ENCODE measurements at regions not wholly inside any gene's neighbourhood (a gene's known extent, or its start where the extent isn't known, plus 50 kb on each side); places are given as distances from the start of the nearest gene placed in this dataset.

DNA sequence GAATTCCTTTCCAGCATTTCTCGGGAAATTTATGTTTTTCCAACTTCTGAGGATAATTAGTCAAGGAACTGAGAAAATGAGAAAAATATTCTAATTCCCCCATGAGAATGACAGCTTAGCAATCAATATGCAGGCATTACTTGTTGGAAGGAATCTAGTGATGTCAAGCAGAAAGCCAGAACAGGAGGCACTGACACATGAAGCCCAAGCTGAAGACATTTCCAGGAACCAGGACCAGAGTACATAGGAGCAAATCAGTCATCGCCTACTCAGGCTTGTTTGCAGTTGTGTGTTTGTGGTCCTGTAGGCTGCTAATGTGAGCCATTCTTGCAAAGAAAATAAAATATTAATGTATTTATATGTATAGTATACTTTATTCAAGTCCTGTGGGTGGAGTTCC is 89.7 kb downstream of the SALL1 start:
- no peak overlapping the region for H3K9ac ChIP-seq (ENCODE audit: low read length)
- H3K36me3 ChIP-seq (replicated peaks; ENCODE audit: insufficient read depth, low read length) = no peaks in the 10 kb centered on the region
- H3K9me2 ChIP-seq (replicated peaks; ENCODE audit: insufficient read depth, low read length) = no peaks in the 10 kb centered on the region
- H3K4me1 ChIP-seq (ENCODE audit: low read length) = no peaks in the 10 kb centered on the region
- no peaks in the 10 kb centered on the region for H3K27me3 ChIP-seq (replicated peaks; ENCODE audit: insufficient read depth, low read length)
- no peaks in the 10 kb centered on the region for H4K20me1 ChIP-seq (ENCODE audit: insufficient read depth, low read length)
- no peaks in the 10 kb centered on the region for H3K79me2 ChIP-seq (ENCODE audit: low read length)
- no peak overlapping the region for H3K4me2 ChIP-seq (ENCODE audit: low read depth, low read length)
- H3K4me3 ChIP-seq (ENCODE audit: low read length) = no peak overlapping the region
- no peak overlapping the region for H2AFZ ChIP-seq (ENCODE audit: low read length)
- no peak overlapping the region for H3K27ac ChIP-seq (ENCODE audit: low read length)
- H3K9me3 ChIP-seq (replicated peaks; ENCODE audit: insufficient read depth, low read length) = no peaks in the 10 kb centered on the region
- TF ChIP-seq EZH2 (optimal IDR thresholded peaks at IDR 0.05; ENCODE audit: low read depth, low read length) = no peak
- no peak for TF ChIP-seq EZH2phosphoT487 (IDR thresholded peaks at IDR 0.05; ENCODE audit: low read length)
- TF ChIP-seq, protein P1, sequence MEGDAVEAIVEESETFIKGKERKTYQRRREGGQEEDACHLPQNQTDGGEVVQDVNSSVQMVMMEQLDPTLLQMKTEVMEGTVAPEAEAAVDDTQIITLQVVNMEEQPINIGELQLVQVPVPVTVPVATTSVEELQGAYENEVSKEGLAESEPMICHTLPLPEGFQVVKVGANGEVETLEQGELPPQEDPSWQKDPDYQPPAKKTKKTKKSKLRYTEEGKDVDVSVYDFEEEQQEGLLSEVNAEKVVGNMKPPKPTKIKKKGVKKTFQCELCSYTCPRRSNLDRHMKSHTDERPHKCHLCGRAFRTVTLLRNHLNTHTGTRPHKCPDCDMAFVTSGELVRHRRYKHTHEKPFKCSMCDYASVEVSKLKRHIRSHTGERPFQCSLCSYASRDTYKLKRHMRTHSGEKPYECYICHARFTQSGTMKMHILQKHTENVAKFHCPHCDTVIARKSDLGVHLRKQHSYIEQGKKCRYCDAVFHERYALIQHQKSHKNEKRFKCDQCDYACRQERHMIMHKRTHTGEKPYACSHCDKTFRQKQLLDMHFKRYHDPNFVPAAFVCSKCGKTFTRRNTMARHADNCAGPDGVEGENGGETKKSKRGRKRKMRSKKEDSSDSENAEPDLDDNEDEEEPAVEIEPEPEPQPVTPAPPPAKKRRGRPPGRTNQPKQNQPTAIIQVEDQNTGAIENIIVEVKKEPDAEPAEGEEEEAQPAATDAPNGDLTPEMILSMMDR (IDR thresholded peaks at IDR 0.05; ENCODE audit: low read length) = no peak
- DNase-seq = no peak
- no peaks in the 10 kb centered on the region for H3F3A ChIP-seq (ENCODE audit: insufficient read depth, low read length)

DNA sequence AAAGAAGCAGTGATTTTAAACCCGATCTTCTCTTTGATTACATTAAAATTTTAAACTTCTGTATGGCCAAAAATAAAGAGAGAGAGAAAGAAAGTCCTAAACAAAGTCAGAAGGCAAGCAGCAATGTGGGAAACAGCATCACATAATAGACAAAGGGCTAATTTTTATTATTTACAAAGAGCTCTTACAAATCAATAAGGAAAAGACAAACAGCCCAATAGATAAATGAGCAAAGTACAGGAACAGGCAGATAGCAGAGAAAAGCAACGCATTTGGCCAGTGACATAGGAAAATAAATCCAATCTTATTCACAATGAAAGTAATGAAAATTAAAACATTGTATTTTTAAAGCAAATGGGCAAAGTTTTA is 93.1 kb downstream of the SALL1 start:
- Histone ChIP-seq H3K4me2 (ENCODE audit: low read depth, low read length) (no peak overlapping the region), H3K9me3 (replicated peaks; ENCODE audit: insufficient read depth, low read length) (no peaks in the 10 kb centered on the region), H3K36me3 (replicated peaks; ENCODE audit: insufficient read depth, low read length) (no peaks in the 10 kb centered on the region), H3K27ac (ENCODE audit: low read length) (no peak overlapping the region), H3K27me3 (replicated peaks; ENCODE audit: insufficient read depth, low read length) (no peaks in the 10 kb centered on the region), H3K79me2 (ENCODE audit: low read length) (no peaks in the 10 kb centered on the region), H3K4me1 (ENCODE audit: low read length) (no peaks in the 10 kb centered on the region), H4K20me1 (ENCODE audit: insufficient read depth, low read length) (no peaks in the 10 kb centered on the region), H2AFZ (ENCODE audit: low read length) (no peak overlapping the region), H3F3A (ENCODE audit: insufficient read depth, low read length) (no peaks in the 10 kb centered on the region), H3K9me2 (replicated peaks; ENCODE audit: insufficient read depth, low read length) (no peaks in the 10 kb centered on the region), H3K4me3 (ENCODE audit: low read length) (no peak overlapping the region), H3K9ac (ENCODE audit: low read length) (no peak overlapping the region)
- no peak for DNase-seq
- TF ChIP-seq EZH2phosphoT487 (IDR thresholded peaks at IDR 0.05; ENCODE audit: low read length) (no peak), EZH2 (optimal IDR thresholded peaks at IDR 0.05; ENCODE audit: low read depth, low read length) (no peak)
- TF ChIP-seq, protein P1 (IDR thresholded peaks at IDR 0.05; ENCODE audit: low read length) = no peak

DNA sequence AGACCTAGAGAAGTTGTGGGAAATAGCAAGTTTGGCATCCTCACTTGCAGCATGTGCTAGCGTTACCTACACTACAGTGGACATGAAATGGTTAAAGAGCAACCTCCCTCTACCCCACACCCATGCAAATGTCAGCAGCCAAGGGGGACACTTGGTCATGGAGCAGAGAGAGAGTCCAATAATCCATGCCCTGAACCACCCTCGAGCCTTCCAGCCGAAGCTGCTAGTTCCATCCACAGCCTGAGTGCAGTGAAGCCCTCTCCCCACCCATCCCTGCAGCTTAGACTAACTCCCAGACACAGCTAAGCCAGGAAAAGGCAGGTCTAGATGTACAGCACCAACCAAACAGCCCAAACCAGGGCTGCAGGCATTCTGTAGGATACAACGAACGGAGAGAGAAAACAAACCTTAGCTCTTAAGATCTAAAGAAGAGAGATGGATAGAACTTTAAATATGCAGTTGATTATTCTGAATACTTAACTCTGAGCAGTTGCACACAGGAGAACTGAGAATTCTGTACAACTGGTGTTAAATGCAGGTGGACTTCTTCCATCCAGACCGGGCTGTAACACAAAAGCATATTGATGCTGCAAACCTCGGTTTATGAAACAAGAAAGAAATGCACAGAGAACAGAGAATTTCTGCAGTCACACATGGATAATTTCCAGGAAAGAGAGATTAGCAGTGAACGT is 93.8 kb downstream of the SALL1 start:
- H3K9ac ChIP-seq (ENCODE audit: low read length) = no peak overlapping the region
- H3K27ac ChIP-seq (ENCODE audit: low read length) = no peak overlapping the region
- no peak overlapping the region for H3K4me3 ChIP-seq (ENCODE audit: low read length)
- no peaks in the 10 kb centered on the region for H3K27me3 ChIP-seq (replicated peaks; ENCODE audit: insufficient read depth, low read length)
- no peak overlapping the region for H2AFZ ChIP-seq (ENCODE audit: low read length)
- H3K4me2 ChIP-seq (ENCODE audit: low read depth, low read length) = no peak overlapping the region
- DNase-seq = no peak
- H4K20me1 ChIP-seq (ENCODE audit: insufficient read depth, low read length) = no peaks in the 10 kb centered on the region
- no peaks in the 10 kb centered on the region for H3F3A ChIP-seq (ENCODE audit: insufficient read depth, low read length)
- TF ChIP-seq EZH2 (optimal IDR thresholded peaks at IDR 0.05; ENCODE audit: low read depth, low read length) = no peak
- TF ChIP-seq EZH2phosphoT487 (IDR thresholded peaks at IDR 0.05; ENCODE audit: low read length) = no peak
- TF ChIP-seq, protein P1 (IDR thresholded peaks at IDR 0.05; ENCODE audit: low read length) = no peak
- H3K79me2 ChIP-seq (ENCODE audit: low read length) = no peaks in the 10 kb centered on the region
- H3K36me3 ChIP-seq (replicated peaks; ENCODE audit: insufficient read depth, low read length) = no peaks in the 10 kb centered on the region
- no peaks in the 10 kb centered on the region for H3K9me2 ChIP-seq (replicated peaks; ENCODE audit: insufficient read depth, low read length)
- no peaks in the 10 kb centered on the region for H3K4me1 ChIP-seq (ENCODE audit: low read length)
- H3K9me3 ChIP-seq (replicated peaks; ENCODE audit: insufficient read depth, low read length) = no peaks in the 10 kb centered on the region

All from MM.1S (cell line).